ENCODE measurements at regions not wholly inside any gene's neighbourhood (a gene's known extent, or its start where the extent isn't known, plus 50 kb on each side); places are given as distances from the start of the nearest gene placed in this dataset.

DNA sequence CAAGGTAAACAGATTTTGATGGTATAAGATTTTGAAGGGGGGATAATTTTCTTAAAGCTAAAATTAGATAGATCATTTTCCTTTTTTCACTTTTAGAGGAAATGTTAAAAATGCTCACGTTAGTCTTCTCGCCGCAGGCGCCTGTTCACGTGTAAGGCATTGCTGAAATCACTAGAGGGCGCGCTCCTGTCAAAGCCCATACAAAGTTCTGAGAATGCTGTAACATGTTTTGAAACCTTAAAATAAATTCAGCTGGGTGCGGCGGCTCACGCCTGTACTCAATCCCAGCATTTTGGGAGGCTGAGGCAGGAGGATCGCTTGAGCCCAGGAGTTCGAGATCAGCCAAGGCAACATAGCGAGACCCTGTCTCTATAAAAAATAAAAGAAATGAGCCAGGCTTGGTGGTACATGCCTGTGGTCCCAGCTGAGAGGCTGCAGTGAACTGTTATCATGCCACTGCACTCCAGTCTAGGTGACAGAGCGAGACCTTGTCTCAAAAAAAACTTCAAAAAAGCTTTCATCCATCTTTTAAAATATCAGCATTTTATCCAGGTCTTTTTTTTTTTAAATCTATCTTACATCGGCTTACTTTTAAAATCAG, 138.0 kb downstream of the RBMX2 start:
- no peak for TF ChIP-seq POLR2A (IDR thresholded peaks at IDR 0.05)
- TF ChIP-seq, protein P1, sequence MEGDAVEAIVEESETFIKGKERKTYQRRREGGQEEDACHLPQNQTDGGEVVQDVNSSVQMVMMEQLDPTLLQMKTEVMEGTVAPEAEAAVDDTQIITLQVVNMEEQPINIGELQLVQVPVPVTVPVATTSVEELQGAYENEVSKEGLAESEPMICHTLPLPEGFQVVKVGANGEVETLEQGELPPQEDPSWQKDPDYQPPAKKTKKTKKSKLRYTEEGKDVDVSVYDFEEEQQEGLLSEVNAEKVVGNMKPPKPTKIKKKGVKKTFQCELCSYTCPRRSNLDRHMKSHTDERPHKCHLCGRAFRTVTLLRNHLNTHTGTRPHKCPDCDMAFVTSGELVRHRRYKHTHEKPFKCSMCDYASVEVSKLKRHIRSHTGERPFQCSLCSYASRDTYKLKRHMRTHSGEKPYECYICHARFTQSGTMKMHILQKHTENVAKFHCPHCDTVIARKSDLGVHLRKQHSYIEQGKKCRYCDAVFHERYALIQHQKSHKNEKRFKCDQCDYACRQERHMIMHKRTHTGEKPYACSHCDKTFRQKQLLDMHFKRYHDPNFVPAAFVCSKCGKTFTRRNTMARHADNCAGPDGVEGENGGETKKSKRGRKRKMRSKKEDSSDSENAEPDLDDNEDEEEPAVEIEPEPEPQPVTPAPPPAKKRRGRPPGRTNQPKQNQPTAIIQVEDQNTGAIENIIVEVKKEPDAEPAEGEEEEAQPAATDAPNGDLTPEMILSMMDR (IDR thresholded peaks at IDR 0.05) = no peak
